CD4-positive, alpha-beta T cell (primary cell): ENCODE measurements at regions not wholly inside any gene's neighbourhood (a gene's known extent, or its start where the extent isn't known, plus 50 kb on each side); places are given as distances from the start of the nearest gene placed in this dataset.

ENCODE experiments used
- ATAC-seq: fragments of 200-7000 bp; cut with Tn5 transposase; one replicate; pipeline ENCODE4 v1.10.0; 2022; ENCODE audit warnings: mild to moderate bottlenecking; ENCODE audit not compliant: poor library complexity
- CTCF ChIA-PET: fragments of 350-600 bp; sonication (Branson Sonifier 250); formaldehyde crosslinking; loops from one replicate; lab custom pipeline; 2021; ENCODE audit warnings: antibody characterized with exemption, inconsistent platforms; lab: Charles Lee
- POLR2A ChIA-PET: fragments of 350-600 bp; sonication (Branson Sonifier 250); formaldehyde crosslinking; loops from one replicate; lab custom pipeline; 2021; ENCODE audit warnings: antibody characterized with exemption, inconsistent platforms; lab: Charles Lee
- DNase-seq, 14 experiments: peaks; one replicate each; pipeline ENCODE4 v3.0.0-alpha.2; 2013 to 2020; ENCODE audit warnings: mixed read lengths in 2 of 14
- H3K27ac ChIP-seq, 2 donors: one replicate each; pipeline versions ENCODE4 v1.5.1 to v1.7.0; 2013; ENCODE audit warnings: low read length in 2 of 2, low read depth in 1 of 2, mild to moderate bottlenecking in 1 of 2
- H3K27me3 ChIP-seq, 2 experiments: 1 replicate in 1 of 2; 2 replicates in 1 of 2; pipeline versions ENCODE4 v1.6.1 to v1.7.0; 2013; ENCODE audit warnings: low read length in 2 of 2, control low read depth in 1 of 2, mild to moderate bottlenecking in 1 of 2, moderate library complexity in 1 of 2; ENCODE audit not compliant: insufficient read depth in 2 of 2, control insufficient read depth in 1 of 2
- H3K36me3 ChIP-seq: one replicate; pipeline ENCODE4 v1.6.1; 2013; ENCODE audit warnings: low read length, control low read depth; ENCODE audit not compliant: insufficient read depth
- H3K4me1 ChIP-seq: one replicate; pipeline ENCODE4 v1.6.1; 2013; ENCODE audit warnings: low read length, control low read depth; ENCODE audit not compliant: insufficient read depth
- H3K4me3 ChIP-seq: one replicate; pipeline ENCODE4 v1.5.1; 2013; ENCODE audit warnings: mild to moderate bottlenecking, low read length, moderate library complexity
- H3K9me3 ChIP-seq, 2 experiments: 1 replicate in 1 of 2; 2 replicates in 1 of 2; pipeline versions ENCODE4 v1.6.1 to v1.7.0; 2013; ENCODE audit warnings: low read length in 2 of 2, mild to moderate bottlenecking in 2 of 2, control low read depth in 1 of 2, moderate library complexity in 1 of 2; ENCODE audit not compliant: control insufficient read depth in 1 of 2, insufficient read depth in 1 of 2
- H3K27ac Mint-ChIP-seq: one replicate; pipeline ENCODE4 v1.8.0; 2020; ENCODE audit warnings: mixed read lengths
- H3K27me3 Mint-ChIP-seq: one replicate; pipeline ENCODE4 v1.8.0; 2021; ENCODE audit warnings: mixed read lengths
- H3K36me3 Mint-ChIP-seq: one replicate; pipeline ENCODE4 v1.8.0; 2021; ENCODE audit warnings: low read depth, mixed read lengths
- H3K4me1 Mint-ChIP-seq: one replicate; pipeline ENCODE4 v1.8.0; 2021; ENCODE audit warnings: low read depth, mixed read lengths
- H3K4me3 Mint-ChIP-seq: one replicate; pipeline ENCODE4 v1.8.0; 2020; ENCODE audit warnings: mild to moderate bottlenecking, mixed read lengths
- H3K9me3 Mint-ChIP-seq: one replicate; pipeline ENCODE4 v1.8.0; 2020; ENCODE audit warnings: mixed read lengths
- CTCF ChIP-seq: fragments of 200-600 bp; IDR thresholded peaks from one replicate; pipeline ENCODE4 v1.8.0; 2022; ENCODE audit warnings: antibody characterized with exemption, mild to moderate bottlenecking
- intact Hi-C, 2 experiments: fragments of 100-400 bp; cut with DNase I in 1 of 2; cut with micrococcal nuclease in 1 of 2; formaldehyde crosslinking; loops; one replicate each; pipeline versions ENCODE4 v1.15.1 to v1.9.0; 2023 to 2025; cut with DNase I, micrococcal nuclease

DNA sequence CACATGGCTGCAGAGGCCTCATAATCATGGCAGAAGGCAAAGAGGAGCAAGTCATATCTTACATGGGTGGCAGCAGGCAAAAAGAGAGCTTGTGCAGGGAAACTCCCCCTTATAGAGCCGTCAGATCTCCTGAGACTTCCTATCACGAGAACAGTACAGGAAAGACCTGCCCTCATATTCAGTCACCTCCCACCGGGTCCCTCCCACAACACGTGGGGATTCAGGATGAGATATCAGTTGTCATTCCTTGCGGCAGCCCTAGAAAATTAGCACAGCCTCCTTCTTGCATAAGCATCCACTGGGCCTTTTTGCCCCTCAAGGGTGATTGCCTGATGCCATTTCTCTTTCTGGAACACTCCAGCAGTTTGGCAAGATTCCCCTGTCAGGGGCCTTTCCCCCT is 61.7 kb upstream of the STX18 start:
- H3K27ac Mint-ChIP-seq = no peak overlapping the region
- no peaks in the 10 kb centered on the region for H3K36me3 ChIP-seq
- ChIA-PET CTCF (no interaction called here), POLR2A (no interaction called here)
- TF ChIP-seq CTCF = no peak
- H3K9me3 Mint-ChIP-seq = no peaks in the 10 kb centered on the region
- no peak overlapping the region for H3K27ac ChIP-seq
- intact Hi-C loops = no loop called here
- H3K4me3 Mint-ChIP-seq = no peak overlapping the region
- no peaks in the 10 kb centered on the region for H3K4me1 ChIP-seq
- H3K27me3 Mint-ChIP-seq = no peaks in the 10 kb centered on the region
- H3K27me3 ChIP-seq = no peaks in the 10 kb centered on the region
- peaks cover 5% of the 10 kb centered on the region for H3K36me3 Mint-ChIP-seq
- H3K9me3 ChIP-seq = no peaks in the 10 kb centered on the region
- no peak overlapping the region for H3K4me3 ChIP-seq
- no peak for ATAC-seq
- H3K4me1 Mint-ChIP-seq = no peaks in the 10 kb centered on the region
- no peak for DNase-seq

DNA sequence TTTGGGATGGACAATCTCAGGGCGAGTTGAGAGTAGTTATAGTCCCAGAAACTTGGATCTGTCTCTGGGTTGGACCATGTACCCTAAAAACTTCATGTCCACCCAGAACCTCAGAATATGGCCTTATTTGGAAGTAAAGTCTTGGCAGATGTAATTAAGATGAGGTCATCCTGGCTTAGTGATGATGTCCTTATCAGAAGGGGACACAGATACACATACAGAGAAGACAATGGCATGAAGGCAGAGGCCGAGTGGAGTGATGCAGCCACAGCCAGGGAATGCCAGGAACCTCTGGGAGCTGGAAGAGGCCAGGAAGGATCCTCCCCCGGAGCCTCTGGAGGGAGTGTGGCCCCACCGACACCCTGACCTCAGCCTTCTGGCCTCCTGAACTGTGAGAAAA is 61.2 kb upstream of the STX18 start:
- no peaks in the 10 kb centered on the region for H3K9me3 Mint-ChIP-seq

DNA sequence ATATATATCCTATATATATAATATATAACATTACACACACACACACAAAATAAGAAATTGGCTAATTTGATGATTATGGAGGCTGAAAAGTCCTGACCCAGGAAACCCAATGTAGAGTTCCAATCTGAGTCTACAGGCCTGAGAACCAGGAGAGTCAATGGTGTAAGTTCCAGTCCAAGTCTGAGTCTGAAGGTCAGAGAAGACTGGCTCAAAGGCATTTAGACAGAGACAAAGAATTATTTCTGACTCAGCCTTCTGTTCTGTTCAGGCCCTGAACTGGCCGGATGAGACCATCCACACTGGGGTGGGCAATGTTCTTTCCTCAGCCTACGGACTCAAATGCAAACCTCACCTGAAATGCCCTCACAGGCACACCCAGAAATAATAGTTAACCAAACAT is 60.6 kb upstream of the STX18 start:
- ChIA-PET POLR2A (no interaction called here), CTCF (no interaction called here)
- ATAC-seq (no peak), DNase-seq (no peak)
- Histone ChIP-seq H3K4me3 (no peak overlapping the region), H3K36me3 (no peaks in the 10 kb centered on the region), H3K9me3 (no peaks in the 10 kb centered on the region), H3K27me3 (no peaks in the 10 kb centered on the region), H3K4me1 (no peaks in the 10 kb centered on the region), H3K27ac (no peak overlapping the region)
- intact Hi-C loops = no loop called here
- H3K27me3 Mint-ChIP-seq = no peaks in the 10 kb centered on the region
- H3K36me3 Mint-ChIP-seq = peaks cover 5% of the 10 kb centered on the region
- no peak for TF ChIP-seq CTCF
- no peak overlapping the region for H3K4me3 Mint-ChIP-seq
- H3K27ac Mint-ChIP-seq = no peak overlapping the region
- no peaks in the 10 kb centered on the region for H3K4me1 Mint-ChIP-seq
- H3K9me3 Mint-ChIP-seq = no peaks in the 10 kb centered on the region

More for the DNA sequence above, 61.2 kb upstream of the STX18 start:
- DNase-seq = no peak
- H3K4me1 Mint-ChIP-seq = no peaks in the 10 kb centered on the region
- no peak for ATAC-seq
- POLR2A ChIA-PET = no interaction called here
- Histone ChIP-seq H3K27ac (no peak overlapping the region), H3K27me3 (no peaks in the 10 kb centered on the region), H3K36me3 (no peaks in the 10 kb centered on the region), H3K9me3 (no peaks in the 10 kb centered on the region), H3K4me1 (no peaks in the 10 kb centered on the region), H3K4me3 (no peak overlapping the region)
- H3K36me3 Mint-ChIP-seq = peaks cover 5% of the 10 kb centered on the region
- H3K27ac Mint-ChIP-seq = no peak overlapping the region
- CTCF ChIA-PET = no interaction called here
- intact Hi-C loops = no loop called here
- H3K4me3 Mint-ChIP-seq = no peak overlapping the region
- H3K27me3 Mint-ChIP-seq = no peaks in the 10 kb centered on the region
- TF ChIP-seq CTCF = no peak
